ENCODE measurements at regions not wholly inside any gene's neighbourhood (a gene's known extent, or its start where the extent isn't known, plus 50 kb on each side); places are given as distances from the start of the nearest gene placed in this dataset.

GRCh38 chr12:105444653-105445102 lies 114.2 kb downstream of the C12orf75 start:
- no peak for DNase-seq
- H3K4me1 Mint-ChIP-seq: no peaks in the 10 kb centered on the region
- no peaks in the 10 kb centered on the region for H3K9me3 ChIP-seq (replicated peaks in 1 of 2; ENCODE audit: control insufficient read depth in 1 of 2, insufficient read depth in 1 of 2, low read length in 2 of 2)
- no peak overlapping the region for H3K4me3 ChIP-seq (replicated peaks in 1 of 3; ENCODE audit: low read depth in 2 of 3, low read length in 3 of 3)
- TF ChIP-seq CTCF (IDR thresholded peaks at IDR 0.05): no peak
- H3K4me1 ChIP-seq (ENCODE audit: control insufficient read depth in 1 of 2, insufficient read depth in 2 of 2, low read length in 2 of 2): no peaks in the 10 kb centered on the region
- H3K79me2 ChIP-seq (ENCODE audit: insufficient read depth, low read length): no peaks in the 10 kb centered on the region
- no peak overlapping the region for H2AFZ ChIP-seq (ENCODE audit: insufficient read depth, low read depth, low read length, poor library complexity, severe bottlenecking)
- H3K4me2 ChIP-seq (replicated peaks; ENCODE audit: extremely low read depth, low read length, poor library complexity, severe bottlenecking): no peak overlapping the region
- H3K9ac ChIP-seq (ENCODE audit: insufficient read depth, low read length, poor library complexity, severe bottlenecking): no peak overlapping the region
- H3K27me3 Mint-ChIP-seq (ENCODE audit: low read depth in 3 of 3): peaks cover 4 to 12% (median 10%) of the 10 kb centered on the region in 3 donors
- no peaks in the 10 kb centered on the region for H4K20me1 ChIP-seq (ENCODE audit: insufficient read depth, low read length)
- H3K36me3 Mint-ChIP-seq: no peaks in the 10 kb centered on the region
- intact Hi-C loops (cut with micrococcal nuclease): no loop called here
- H3K4me3 Mint-ChIP-seq: no peak overlapping the region
- no CpG with 5 or more reads among the region's 3 CpGs for WGBS (ENCODE audit: insufficient coverage)
- peaks cover 3 to 7% (median 5%) of the 10 kb centered on the region in 7 donors for H3K9me3 Mint-ChIP-seq
- peaks cover 11 to 22% of the 10 kb centered on the region in 2 donors for H3K27me3 ChIP-seq (ENCODE audit: control insufficient read depth in 2 of 2, insufficient read depth in 2 of 2, low read length in 2 of 2)
- no peak overlapping the region for H3K27ac ChIP-seq (ENCODE audit: low read depth in 1 of 2, low read length in 2 of 2)
- H3K36me3 ChIP-seq (replicated peaks in 1 of 2; ENCODE audit: control insufficient read depth in 1 of 2, insufficient read depth in 2 of 2, low read length in 2 of 2): no peaks in the 10 kb centered on the region
- H3K27ac Mint-ChIP-seq: no peak overlapping the region

GRCh38 chr12:105445249-105445648 lies 114.8 kb downstream of the C12orf75 start:
- Histone ChIP-seq H2AFZ (ENCODE audit: insufficient read depth, low read depth, low read length, poor library complexity, severe bottlenecking) (no peak overlapping the region), H3K4me1 (ENCODE audit: control insufficient read depth in 1 of 2, insufficient read depth in 2 of 2, low read length in 2 of 2) (no peaks in the 10 kb centered on the region), H3K9ac (ENCODE audit: insufficient read depth, low read length, poor library complexity, severe bottlenecking) (no peak overlapping the region), H3K27ac (ENCODE audit: low read depth in 1 of 2, low read length in 2 of 2) (no peak overlapping the region), H3K27me3 (ENCODE audit: control insufficient read depth in 2 of 2, insufficient read depth in 2 of 2, low read length in 2 of 2) (peaks cover 11 to 22% of the 10 kb centered on the region in 2 donors), H3K36me3 (replicated peaks in 1 of 2; ENCODE audit: control insufficient read depth in 1 of 2, insufficient read depth in 2 of 2, low read length in 2 of 2) (no peaks in the 10 kb centered on the region), H3K4me2 (replicated peaks; ENCODE audit: extremely low read depth, low read length, poor library complexity, severe bottlenecking) (no peak overlapping the region), H3K4me3 (replicated peaks in 1 of 3; ENCODE audit: low read depth in 2 of 3, low read length in 3 of 3) (no peak overlapping the region), H3K9me3 (replicated peaks in 1 of 2; ENCODE audit: control insufficient read depth in 1 of 2, insufficient read depth in 1 of 2, low read length in 2 of 2) (no peaks in the 10 kb centered on the region), H4K20me1 (ENCODE audit: insufficient read depth, low read length) (no peaks in the 10 kb centered on the region), H3K79me2 (ENCODE audit: insufficient read depth, low read length) (no peaks in the 10 kb centered on the region)
- Mint-ChIP-seq H3K4me3 (no peak overlapping the region), H3K4me1 (no peaks in the 10 kb centered on the region), H3K9me3 (peaks cover 0 to 4% (median 2%) of the 10 kb centered on the region in 7 donors), H3K27me3 (ENCODE audit: low read depth in 3 of 3) (peaks cover 4 to 12% (median 10%) of the 10 kb centered on the region in 3 donors), H3K27ac (no peak overlapping the region), H3K36me3 (no peaks in the 10 kb centered on the region)
- no peak for TF ChIP-seq CTCF (IDR thresholded peaks at IDR 0.05)
- DNase-seq: no peak
- no CpG with 5 or more reads among the region's 3 CpGs for WGBS (ENCODE audit: insufficient coverage)
- intact Hi-C loops (cut with micrococcal nuclease): no loop called here
